HL-60 (cell line): ENCODE measurements at regions not wholly inside any gene's neighbourhood (a gene's known extent, or its start where the extent isn't known, plus 50 kb on each side); places are given as distances from the start of the nearest gene placed in this dataset.

Experiments
- CTCF ChIP-seq: IDR thresholded peaks from one replicate; pipeline ENCODE4 v1.5.1; 2011; ENCODE audit warnings: low read length, control low read depth, inconsistent platforms; ENCODE audit not compliant: insufficient read depth
- SPI1 ChIP-seq: IDR thresholded peaks from 2 replicates; pipeline ENCODE4 v1.6.1; 2012; ENCODE audit warnings: low read depth, mild to moderate bottlenecking, borderline replicate concordance

- TF ChIP-seq CTCF: no peak
- no peak for TF ChIP-seq SPI1
These were observed 75.6 kb upstream of the ZSWIM6 start for GRCh38 chr5:61256474-61256873.
